Ecto neural progenitor cell (in vitro differentiated cells): ENCODE measurements at regions not wholly inside any gene's neighbourhood (a gene's known extent, or its start where the extent isn't known, plus 50 kb on each side); places are given as distances from the start of the nearest gene placed in this dataset.
"Not testable (repeated sequence)": the region's sequence is repeated elsewhere in the genome, so short reads cannot be mapped to it uniquely, and the experiment has no call there.

ENCODE experiments used
- DNase-seq: peaks from one replicate; pipeline ENCODE4 v3.0.0-alpha.2; 2018; ENCODE audit warnings: low spot score

- DNase-seq: no peak
These were observed 272.1 kb upstream of the DAB2 start for GRCh38 chr5:39696672-39697398.

DNA sequence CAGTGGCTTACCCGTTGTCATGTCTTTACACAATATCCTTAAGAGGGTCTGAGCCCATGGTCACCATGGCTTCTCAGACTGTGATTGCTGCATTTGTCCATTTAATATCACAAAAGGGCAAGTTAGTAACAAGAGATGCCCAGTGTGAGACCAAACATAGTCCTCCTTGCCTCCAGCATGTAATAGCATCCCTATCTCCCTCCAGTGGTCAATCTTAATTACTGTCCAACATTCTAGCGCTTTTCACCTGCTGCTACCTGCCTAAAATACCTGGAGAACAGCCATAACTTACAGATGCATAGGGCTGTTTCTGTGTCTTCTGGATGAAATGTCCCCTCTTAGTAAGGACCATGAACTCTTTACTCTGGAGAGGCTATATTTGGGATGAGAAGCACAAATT lies 267.2 kb upstream of the DAB2 start:
- no peak for DNase-seq

GRCh38 chr5:39691136-39691535 lies 266.4 kb upstream of the DAB2 start:
- no peak for DNase-seq

DNA sequence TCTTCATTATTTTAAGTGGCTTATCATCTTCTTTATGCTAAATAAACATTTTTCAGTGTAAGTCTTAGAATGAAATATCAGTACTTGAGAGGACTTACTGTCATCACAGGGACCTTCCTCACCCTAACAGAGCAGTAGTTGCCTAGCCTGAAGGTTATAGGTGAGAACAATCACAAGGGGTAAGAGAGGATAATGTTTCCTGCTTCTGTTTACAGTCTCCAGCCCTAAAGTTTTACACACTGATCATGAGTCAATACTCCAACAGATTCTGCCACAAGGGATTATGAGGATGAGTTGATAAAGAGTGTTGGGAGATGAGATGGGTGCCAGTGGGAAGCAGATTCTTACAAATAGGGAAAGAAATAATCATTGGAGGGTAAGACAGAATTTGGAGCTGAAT lies 265.1 kb upstream of the DAB2 start:
- no peak for DNase-seq

DNA sequence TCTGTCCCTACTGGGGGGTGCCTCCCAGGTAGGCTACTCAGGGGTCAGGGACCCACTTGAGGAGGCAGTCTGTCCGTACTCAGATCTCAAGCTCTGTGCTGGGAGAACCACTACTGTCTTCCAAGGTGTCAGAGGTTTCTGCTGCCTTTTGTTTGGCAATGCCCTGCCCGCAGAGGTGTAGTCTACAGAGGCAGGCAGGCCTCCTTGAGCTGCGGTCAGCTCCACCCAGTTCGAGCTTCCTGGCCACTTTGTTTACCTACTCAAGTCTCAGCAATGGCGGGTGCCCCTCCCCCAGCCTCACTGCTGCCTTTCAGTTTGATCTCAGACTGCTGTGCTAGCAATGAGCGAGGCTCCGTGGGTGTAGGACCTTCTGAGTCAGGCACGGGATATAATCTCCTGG lies 263.1 kb upstream of the DAB2 start:
- not testable (repeated sequence) for DNase-seq

DNA sequence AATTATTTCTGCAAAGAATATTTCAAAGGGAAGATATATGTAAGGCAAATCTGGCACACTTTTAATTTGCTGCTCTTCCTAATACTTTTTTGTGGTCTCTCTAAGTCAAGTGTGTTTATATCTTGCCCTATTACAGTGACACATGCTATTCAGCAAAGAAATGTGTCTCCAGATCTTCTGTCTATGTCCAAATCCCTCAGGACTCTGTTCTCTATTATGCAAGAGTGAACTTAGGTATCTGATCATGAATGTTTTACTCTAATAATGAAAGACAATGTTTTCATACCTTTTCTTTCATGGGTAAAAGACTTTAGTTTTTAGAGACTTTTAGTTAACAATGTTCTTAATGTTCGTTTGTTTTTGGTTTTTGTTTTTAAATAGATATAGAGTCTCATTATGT lies 255.4 kb upstream of the DAB2 start:
- no peak for DNase-seq

DNA sequence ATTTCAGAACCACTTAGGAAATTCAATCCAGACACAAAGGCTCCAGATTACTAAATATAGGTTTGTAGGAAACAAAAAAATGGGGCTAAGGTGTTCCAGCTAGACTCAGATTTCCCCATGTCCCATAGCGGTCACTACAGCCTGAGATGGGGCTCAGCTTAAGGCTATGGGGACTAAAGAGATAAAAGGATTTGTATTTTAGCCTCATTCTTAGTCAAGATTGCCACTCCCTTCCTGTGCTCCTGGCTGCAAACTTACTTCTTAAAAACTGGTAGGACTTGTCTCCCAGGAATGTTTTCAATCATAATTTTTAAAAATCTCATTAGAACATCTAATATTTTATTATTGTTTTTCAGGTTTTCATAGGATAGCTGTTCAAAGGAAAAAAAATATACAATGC lies 253.8 kb upstream of the DAB2 start:
- no peak for DNase-seq

GRCh38 chr5:39675676-39676075 lies 250.9 kb upstream of the DAB2 start:
- DNase-seq: no peak

DNA sequence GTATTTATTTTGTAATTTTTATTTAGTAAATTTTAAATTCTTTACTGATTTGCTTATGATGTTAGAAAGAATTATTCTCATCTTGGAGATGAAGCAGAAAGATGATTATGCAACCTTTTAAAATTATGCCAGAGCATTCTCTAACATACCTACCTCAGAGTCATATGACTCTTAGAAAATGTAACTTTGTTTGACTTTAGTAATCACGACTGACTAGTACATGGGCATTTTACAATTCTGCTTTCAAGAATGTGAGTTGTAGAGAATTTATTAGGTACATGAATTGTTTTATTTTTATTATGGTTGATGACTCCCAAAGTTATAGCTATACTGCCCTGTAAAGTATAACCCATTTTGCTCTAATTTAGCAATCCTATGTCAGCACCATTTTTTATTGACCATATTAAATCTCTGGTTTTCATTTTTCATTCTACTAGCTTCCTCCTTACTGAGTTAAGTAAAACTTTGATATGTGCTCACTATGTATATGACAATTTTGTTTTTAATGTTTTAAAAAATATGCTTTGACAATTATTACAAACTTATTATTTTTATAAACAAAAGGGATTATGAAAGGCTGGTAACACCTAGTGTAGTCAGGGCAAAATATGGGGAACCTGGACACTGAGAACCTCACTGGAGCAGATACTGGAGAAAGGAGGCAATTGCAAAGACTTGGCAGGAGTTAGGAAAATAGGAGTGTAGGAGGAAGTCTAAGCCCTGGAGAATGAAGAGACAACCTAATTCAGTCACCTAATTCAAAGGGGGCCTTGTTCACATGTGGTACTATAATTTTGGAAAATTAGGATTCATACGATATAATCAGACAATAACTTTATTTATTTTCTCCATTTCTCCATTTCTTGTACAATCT lies 249.7 kb upstream of the DAB2 start:
- DNase-seq: no peak

- no peak for DNase-seq
These were observed 246.8 kb upstream of the DAB2 start for GRCh38 chr5:39671561-39671961.

DNA sequence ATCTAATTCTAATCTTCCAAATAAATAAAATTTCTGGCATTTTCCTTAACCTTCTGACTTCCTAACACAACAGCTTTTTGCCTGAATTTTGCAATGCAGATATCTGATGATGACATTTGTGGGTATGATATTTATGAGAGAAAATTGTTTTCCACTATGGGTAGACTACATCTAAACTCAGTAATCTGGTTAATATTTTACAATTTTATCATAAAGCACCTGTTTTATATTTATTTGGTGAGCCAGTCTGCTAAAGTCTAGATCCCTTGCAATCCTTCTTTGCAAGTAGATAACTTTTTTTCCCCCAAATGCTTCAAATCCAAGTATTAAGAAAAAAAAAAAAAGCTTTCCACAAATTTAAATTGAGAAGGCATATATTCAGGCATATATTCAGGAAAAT lies 246.2 kb upstream of the DAB2 start:
- DNase-seq: no peak

- no peak for DNase-seq
These were observed 245.6 kb upstream of the DAB2 start for GRCh38 chr5:39670391-39670790.

GRCh38 chr5:39668980-39669379 lies 244.2 kb upstream of the DAB2 start:
- DNase-seq: no peak

DNA sequence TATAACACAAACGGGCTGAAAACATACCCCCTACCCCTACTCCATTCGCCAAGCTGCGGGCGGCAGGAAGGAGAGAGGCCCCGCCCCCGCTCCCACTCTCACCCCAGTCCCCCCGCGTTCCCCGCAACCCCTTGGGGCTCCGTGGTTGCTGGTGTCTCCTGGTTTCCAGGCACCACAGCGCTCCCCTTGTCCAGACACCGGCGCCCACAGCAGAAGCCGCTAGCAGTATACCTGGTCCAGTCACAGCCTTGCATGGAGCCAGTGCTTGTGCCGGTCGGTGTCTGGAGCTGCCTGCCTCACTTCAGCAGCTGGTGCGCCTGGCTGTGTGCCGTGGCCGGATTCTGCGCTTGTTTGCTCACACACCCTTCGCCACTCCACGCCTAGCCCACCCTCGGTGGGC lies 240.5 kb upstream of the DAB2 start:
- DNase-seq: no peak

- DNase-seq: no peak
These were observed 238.2 kb upstream of the DAB2 start for GRCh38 chr5:39662945-39663344.

- DNase-seq: no peak
These were observed 236.4 kb upstream of the DAB2 start for GRCh38 chr5:39661026-39661779.

DNA sequence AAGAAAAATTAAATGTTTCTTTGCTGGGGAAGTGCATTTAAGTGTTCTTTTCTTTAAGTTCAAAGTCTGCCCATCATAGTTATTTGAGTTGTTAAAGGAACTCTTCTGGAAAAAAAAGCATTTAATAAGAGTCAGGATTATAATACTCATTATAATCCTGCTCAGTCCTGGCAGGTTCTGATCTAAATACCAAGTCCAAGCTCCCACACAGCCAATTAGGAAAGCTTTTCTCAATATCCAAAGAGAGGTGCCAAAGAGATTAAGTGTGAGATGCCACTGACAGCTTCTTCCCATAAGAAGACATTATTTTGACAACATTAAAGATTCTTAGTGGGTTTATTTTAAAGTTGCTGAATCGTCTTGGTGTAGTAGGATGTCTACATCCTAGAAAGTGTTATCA lies 235.2 kb upstream of the DAB2 start:
- no peak for DNase-seq

DNA sequence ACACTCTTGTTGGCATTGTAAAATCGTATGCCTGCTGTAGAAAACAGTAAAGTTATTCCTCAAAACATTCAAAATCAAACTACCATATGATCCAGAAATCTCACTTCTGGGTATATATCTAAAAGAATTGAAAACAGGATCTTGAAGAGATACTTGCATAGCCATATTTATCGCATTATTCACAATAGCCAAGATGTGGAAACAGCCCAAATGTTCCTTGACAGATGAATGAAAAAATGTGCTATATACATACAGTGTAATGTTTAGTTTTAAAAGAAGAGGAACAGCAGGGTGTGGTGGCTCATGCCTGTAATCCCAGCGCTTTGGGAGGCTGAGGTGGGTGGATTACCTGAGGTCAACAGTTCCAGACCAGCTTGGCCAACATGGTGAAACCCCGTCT lies 234.1 kb upstream of the DAB2 start:
- no peak for DNase-seq

GRCh38 chr5:39657943-39658342 lies 233.2 kb upstream of the DAB2 start:
- DNase-seq: no peak

- DNase-seq: no peak
These were observed 231.8 kb upstream of the DAB2 start for GRCh38 chr5:39656600-39656999.

DNA sequence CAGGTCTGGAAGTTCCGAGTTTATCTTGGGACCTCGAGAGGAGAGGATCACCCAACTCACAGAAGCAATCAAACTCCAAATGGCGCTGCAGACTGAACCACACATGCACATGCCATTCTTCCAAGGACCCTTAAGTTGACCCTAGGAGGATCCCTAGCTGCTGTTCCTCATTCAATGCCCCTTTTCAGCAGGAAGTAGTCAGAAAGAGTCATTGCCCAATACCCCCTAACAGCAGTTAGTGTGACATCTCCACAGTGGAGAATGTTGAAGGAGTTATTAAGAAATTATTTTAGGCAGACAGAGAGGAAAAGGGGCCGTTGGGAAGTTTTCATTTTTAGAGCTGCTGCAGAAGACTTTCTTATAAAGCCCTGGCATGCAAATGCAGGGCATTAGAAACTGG lies 229.9 kb upstream of the DAB2 start:
- no peak for DNase-seq

DNA sequence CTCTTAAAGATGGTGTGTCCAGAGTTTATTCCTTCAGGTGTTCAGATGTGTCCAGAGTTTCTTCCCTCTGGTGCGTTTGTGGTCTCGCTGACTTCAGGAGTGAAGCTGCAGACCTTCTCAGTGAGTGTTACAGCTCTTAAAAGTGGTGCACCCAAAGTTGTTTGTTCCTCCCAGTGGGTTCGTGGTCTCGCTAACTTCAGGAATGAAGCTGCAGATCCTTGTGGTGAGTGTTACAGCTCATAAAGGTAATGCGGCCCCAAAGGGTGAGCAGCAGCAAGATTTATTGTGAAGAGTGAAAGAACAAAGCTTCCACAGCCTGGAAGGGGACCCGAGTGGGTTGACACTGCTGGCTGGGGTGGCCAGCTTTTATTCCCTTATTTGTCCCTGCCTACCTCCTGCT lies 227.7 kb upstream of the DAB2 start:
- DNase-seq: not testable (repeated sequence)

- no peak for DNase-seq
These were observed 227.3 kb upstream of the DAB2 start for GRCh38 chr5:39652036-39652435.
